Endothelial cell of umbilical vein (primary cell): ENCODE measurements at regions not wholly inside any gene's neighbourhood (a gene's known extent, or its start where the extent isn't known, plus 50 kb on each side); places are given as distances from the start of the nearest gene placed in this dataset.

Experiments
- BruUV-seq: library from RNA; stranded (reverse); fragments of 400-500 nt; replicated peaks from 2 replicates; lab custom pipeline; 2021; lab: Mats Ljungman, UMichigan
- CTCF ChIA-PET: fragments of 300-600, 350-600 bp; sonication (Branson Sonifier 250); formaldehyde crosslinking; loops from one replicate; lab custom pipeline; 2021; ENCODE audit warnings: antibody characterized with exemption, inconsistent platforms; lab: Charles Lee
- POLR2A ChIA-PET: fragments of 300-600, 350-600 bp; sonication (Branson Sonifier 250); formaldehyde crosslinking; loops from one replicate; lab custom pipeline; 2021; ENCODE audit warnings: antibody characterized with exemption, inconsistent platforms; lab: Charles Lee
- DNase-seq: peaks from one replicate; pipeline ENCODE4 v3.0.0-alpha.2; 2011; ENCODE audit warnings: low read depth, low spot score
- FAIRE-seq: peaks from 2 replicates; lab custom pipeline; 2011; peaks lifted over from hg19 to GRCh38; lab: Jason Lieb, UNC
- H2AFZ ChIP-seq: 2 replicates; pipeline ENCODE4 v1.6.0; 2012; ENCODE audit warnings: low read depth, low read length, control low read depth, inconsistent platforms
- H3K27ac ChIP-seq: 2 replicates; pipeline ENCODE4 v1.5.1; 2011; ENCODE audit warnings: low read depth, mild to moderate bottlenecking, control low read depth, low read length, moderate library complexity; ENCODE audit not compliant: insufficient read depth
- H3K27me3 ChIP-seq, 2 experiments: 2 replicates each; pipeline versions ENCODE4 v1.6.0 to v1.6.1; 2011; ENCODE audit warnings: low read length in 2 of 2, mixed read lengths in 1 of 2; ENCODE audit not compliant: control insufficient read depth in 2 of 2, insufficient read depth in 2 of 2
- H3K36me3 ChIP-seq, 2 experiments: 2 replicates in 1 of 2; 3 replicates in 1 of 2; pipeline ENCODE4 v1.5.1; 2011; ENCODE audit warnings: low read length in 2 of 2, mild to moderate bottlenecking in 1 of 2, moderate library complexity in 1 of 2; ENCODE audit not compliant: control insufficient read depth in 2 of 2, insufficient read depth in 2 of 2; ENCODE audit errors: extremely low read depth in 1 of 2
- H3K4me1 ChIP-seq: 3 replicates; pipeline ENCODE4 v1.5.1; 2011; ENCODE audit warnings: mild to moderate bottlenecking, low read length; ENCODE audit not compliant: control insufficient read depth, insufficient read depth; ENCODE audit errors: extremely low read depth
- H3K4me2 ChIP-seq: 2 replicates; pipeline ENCODE4 v1.6.1; 2011; ENCODE audit warnings: low read length, control low read depth, mixed read lengths; ENCODE audit not compliant: insufficient read depth
- H3K4me3 ChIP-seq, 3 experiments: fragments of 200-600 bp in 1 of 3; sonication (generic), shearing (Covaris generic) in 1 of 3; replicated peaks in 1 of 3; 2 replicates each; pipeline ENCODE4 v1.5.1; 2011 to 2016; ENCODE audit warnings: control low read depth in 3 of 3, low read length in 3 of 3, mild to moderate bottlenecking in 2 of 3, inconsistent platforms in 1 of 3, low read depth in 1 of 3, moderate library complexity in 1 of 3; ENCODE audit not compliant: insufficient read depth in 1 of 3
- H3K79me2 ChIP-seq: 2 replicates; pipeline ENCODE4 v1.6.0; 2012; ENCODE audit warnings: low read length, inconsistent platforms; ENCODE audit not compliant: control insufficient read depth, insufficient read depth
- H3K9ac ChIP-seq: replicated peaks from 2 replicates; pipeline ENCODE3; 2011; ENCODE audit warnings: low read length, control low read depth; ENCODE audit not compliant: insufficient read depth; ENCODE audit errors: extremely low read depth
- H3K9me1 ChIP-seq: replicated peaks from 3 replicates; pipeline ENCODE4 v1.6.0; 2011; ENCODE audit warnings: mild to moderate bottlenecking, low read length; ENCODE audit not compliant: control insufficient read depth, insufficient read depth; ENCODE audit errors: extremely low read depth
- H3K9me3 ChIP-seq: replicated peaks from 2 replicates; pipeline ENCODE4 v1.5.1; 2012; ENCODE audit warnings: low read length, inconsistent platforms; ENCODE audit not compliant: control insufficient read depth, insufficient read depth
- H4K20me1 ChIP-seq: replicated peaks from 2 replicates; pipeline ENCODE3; 2011; ENCODE audit warnings: mild to moderate bottlenecking, low read length; ENCODE audit not compliant: control insufficient read depth, insufficient read depth; ENCODE audit errors: extremely low read depth
- EZH2 ChIP-seq: IDR thresholded peaks from 2 replicates; pipeline ENCODE4 v1.6.1; 2012; ENCODE audit warnings: borderline replicate concordance, low read depth, mild to moderate bottlenecking, moderate library complexity, low read length, inconsistent platforms; ENCODE audit not compliant: severe bottlenecking
- FOS ChIP-seq: IDR thresholded peaks from 2 replicates; pipeline ENCODE4 v1.6.1; 2011; ENCODE audit warnings: mild to moderate bottlenecking, low read length, moderate library complexity, borderline replicate concordance; ENCODE audit not compliant: insufficient read depth
- GATA2 ChIP-seq: IDR thresholded peaks from 2 replicates; pipeline ENCODE4 v1.7.0; 2011; ENCODE audit warnings: low read depth, mild to moderate bottlenecking, moderate library complexity, mixed read lengths, low read length; ENCODE audit not compliant: insufficient read length, insufficient read depth
- JUN ChIP-seq: IDR thresholded peaks from 2 replicates; pipeline ENCODE4 v1.6.1; 2011; ENCODE audit warnings: borderline replicate concordance, low read depth; ENCODE audit not compliant: insufficient read length, insufficient read depth
- MAX ChIP-seq: IDR thresholded peaks from 2 replicates; pipeline ENCODE4 v1.6.1; 2011; ENCODE audit not compliant: insufficient read depth, insufficient read length
- MYC ChIP-seq: IDR thresholded peaks from one replicate; pipeline ENCODE4 v1.6.1; 2011; ENCODE audit warnings: mild to moderate bottlenecking, low read depth, low read length
- POLR2A ChIP-seq: IDR thresholded peaks from 2 replicates; pipeline ENCODE4 v1.6.1; 2012; ENCODE audit warnings: low read depth, mild to moderate bottlenecking, control low read depth, low read length
- POLR2AphosphoS5 ChIP-seq: IDR thresholded peaks from 2 replicates; pipeline ENCODE4 v1.6.1; 2012; ENCODE audit warnings: low read depth, mild to moderate bottlenecking, control low read depth, low read length, moderate library complexity; ENCODE audit not compliant: insufficient read depth
- dilution Hi-C: fragments of 300-500 bp; cut with MboI; formaldehyde crosslinking; loops from one replicate; pipeline ENCODE4 v1.15.0; 2019; ENCODE audit warnings: low sequenced_read_pairs; ENCODE audit not compliant: extremely low pct_ligation_motif_present
- intact Hi-C: fragments of 100-400 bp; cut with micrococcal nuclease; formaldehyde crosslinking; loops from one replicate; pipeline ENCODE4 v1.10.0; 2022
- TF ChIP-seq, protein P1 (sequence below), 2 donors: IDR thresholded peaks; 1 replicate in 1 of 2; 2 replicates in 1 of 2; pipeline ENCODE4 v1.5.1; 2011; ENCODE audit warnings: low read length in 2 of 2, mild to moderate bottlenecking in 2 of 2, moderate library complexity in 2 of 2, control low read depth in 1 of 2, inconsistent platforms in 1 of 2, low read depth in 1 of 2; ENCODE audit not compliant: insufficient read depth in 1 of 2; ENCODE audit errors: extremely low read depth in 1 of 2

GRCh38 chr4:167934216-167934615 lies 158.1 kb upstream of the ANXA10 start:
- no peak for FAIRE-seq
- no peak overlapping the region for H3K4me2 ChIP-seq

More at GRCh38 chr4:167934216-167934615, 158.1 kb upstream of the ANXA10 start:
- BruUV-seq = no TSS peak
- H3K27me3 ChIP-seq = no peaks in the 10 kb centered on the region
- no peak overlapping the region for H3K27ac ChIP-seq
- DNase-seq = no peak
- intact Hi-C loops (no loop called here), dilution Hi-C loops (no loop called here)
- no peak overlapping the region for H3K4me3 ChIP-seq
- no peaks in the 10 kb centered on the region for H3K79me2 ChIP-seq
- H3K36me3 ChIP-seq = no peaks in the 10 kb centered on the region
- no peaks in the 10 kb centered on the region for H3K4me1 ChIP-seq
- no peaks in the 10 kb centered on the region for H3K9me1 ChIP-seq
- no peak overlapping the region for H3K9ac ChIP-seq
- H3K9me3 ChIP-seq = no peaks in the 10 kb centered on the region
- TF ChIP-seq EZH2 = no peak
- no peak for TF ChIP-seq GATA2
- TF ChIP-seq POLR2A = no peak
- TF ChIP-seq FOS = no peak
- no peak for TF ChIP-seq MAX
- TF ChIP-seq MYC = no peak
- TF ChIP-seq POLR2AphosphoS5 = no peak
- no peak for TF ChIP-seq JUN
- TF ChIP-seq, protein P1, sequence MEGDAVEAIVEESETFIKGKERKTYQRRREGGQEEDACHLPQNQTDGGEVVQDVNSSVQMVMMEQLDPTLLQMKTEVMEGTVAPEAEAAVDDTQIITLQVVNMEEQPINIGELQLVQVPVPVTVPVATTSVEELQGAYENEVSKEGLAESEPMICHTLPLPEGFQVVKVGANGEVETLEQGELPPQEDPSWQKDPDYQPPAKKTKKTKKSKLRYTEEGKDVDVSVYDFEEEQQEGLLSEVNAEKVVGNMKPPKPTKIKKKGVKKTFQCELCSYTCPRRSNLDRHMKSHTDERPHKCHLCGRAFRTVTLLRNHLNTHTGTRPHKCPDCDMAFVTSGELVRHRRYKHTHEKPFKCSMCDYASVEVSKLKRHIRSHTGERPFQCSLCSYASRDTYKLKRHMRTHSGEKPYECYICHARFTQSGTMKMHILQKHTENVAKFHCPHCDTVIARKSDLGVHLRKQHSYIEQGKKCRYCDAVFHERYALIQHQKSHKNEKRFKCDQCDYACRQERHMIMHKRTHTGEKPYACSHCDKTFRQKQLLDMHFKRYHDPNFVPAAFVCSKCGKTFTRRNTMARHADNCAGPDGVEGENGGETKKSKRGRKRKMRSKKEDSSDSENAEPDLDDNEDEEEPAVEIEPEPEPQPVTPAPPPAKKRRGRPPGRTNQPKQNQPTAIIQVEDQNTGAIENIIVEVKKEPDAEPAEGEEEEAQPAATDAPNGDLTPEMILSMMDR (IDR thresholded peaks at IDR 0.05; ENCODE audit: extremely low read depth in 1 of 2, insufficient read depth in 1 of 2, low read depth in 1 of 2, low read length in 2 of 2) = no peak
- POLR2A ChIA-PET = no interaction called here
- H4K20me1 ChIP-seq = no peaks in the 10 kb centered on the region
- no peak overlapping the region for H2AFZ ChIP-seq
- CTCF ChIA-PET = no interaction called here
